Calu3 (cell line): ENCODE measurements at regions not wholly inside any gene's neighbourhood (a gene's known extent, or its start where the extent isn't known, plus 50 kb on each side); places are given as distances from the start of the nearest gene placed in this dataset.

Source experiments
- BruUV-seq: library from RNA; stranded (reverse); fragments of 400-500 nt; replicated peaks from 2 replicates; lab custom pipeline; 2021; lab: Mats Ljungman, UMichigan
- CTCF ChIA-PET: fragments of 300-600 bp; sonication (Branson Sonifier 250); formaldehyde crosslinking; loops from one replicate; lab custom pipeline; 2022; ENCODE audit warnings: antibody characterized with exemption; lab: Charles Lee
- DNase-seq: peaks from one replicate; pipeline ENCODE4 v3.0.0; 2022
- H3K27ac Mint-ChIP-seq: one replicate; pipeline ENCODE4 v1.8.0; 2022; ENCODE audit warnings: mixed read lengths; ENCODE audit not compliant: unreplicated experiment
- H3K27me3 Mint-ChIP-seq: one replicate; pipeline ENCODE4 v1.8.0; 2022; ENCODE audit warnings: mixed read lengths; ENCODE audit not compliant: unreplicated experiment
- H3K36me3 Mint-ChIP-seq: one replicate; pipeline ENCODE4 v1.8.0; 2022; ENCODE audit warnings: mild to moderate bottlenecking, moderate library complexity, mixed read lengths; ENCODE audit not compliant: insufficient read depth, unreplicated experiment
- H3K4me1 Mint-ChIP-seq: one replicate; pipeline ENCODE4 v1.8.0; 2022; ENCODE audit warnings: mild to moderate bottlenecking, low read depth, mixed read lengths; ENCODE audit not compliant: unreplicated experiment
- H3K4me3 Mint-ChIP-seq: one replicate; pipeline ENCODE4 v1.8.0; 2022; ENCODE audit warnings: mild to moderate bottlenecking, low read depth, moderate library complexity, mixed read lengths; ENCODE audit not compliant: unreplicated experiment
- H3K9me3 Mint-ChIP-seq: one replicate; pipeline ENCODE4 v1.8.0; 2022; ENCODE audit warnings: low read depth, mixed read lengths; ENCODE audit not compliant: unreplicated experiment
- CTCF ChIP-seq: fragments of 200-600 bp; IDR thresholded peaks from one replicate; pipeline ENCODE4 v1.8.0; 2022; ENCODE audit warnings: antibody characterized with exemption; ENCODE audit not compliant: unreplicated experiment
- intact Hi-C: fragments of 100-400 bp; cut with micrococcal nuclease; formaldehyde crosslinking; loops from one replicate; pipeline ENCODE4 v1.10.0; 2022; ENCODE audit not compliant: unreplicated experiment

- H3K27me3 Mint-ChIP-seq: peaks cover 17% of the 10 kb centered on the region
- peak; percentile 78 for TF ChIP-seq CTCF
- intact Hi-C loops: loop anchor here (1.0 kb wide), 2 partner anchors 36 to 88 kb away; no protein-coding TSS in a partner anchor
- BruUV-seq: no TSS peak
- peak; percentile 34 for DNase-seq
- H3K4me1 Mint-ChIP-seq: no peaks in the 10 kb centered on the region
- H3K36me3 Mint-ChIP-seq: no peaks in the 10 kb centered on the region
- CTCF ChIA-PET: interaction anchor here (0.6 to 1.0 kb wide), 5 partner anchors 12 to 249 kb away, joined by 3 to 8 read pairs (median 4); no protein-coding TSS in a partner anchor
- H3K27ac Mint-ChIP-seq: no peak overlapping the region
- no peaks in the 10 kb centered on the region for H3K9me3 Mint-ChIP-seq
- H3K4me3 Mint-ChIP-seq: no peak overlapping the region
These were observed 64.9 kb downstream of the C6orf58 start for GRCh38 chr6:127641905-127642304.
